ENCODE measurements at regions not wholly inside any gene's neighbourhood (a gene's known extent, or its start where the extent isn't known, plus 50 kb on each side); places are given as distances from the start of the nearest gene placed in this dataset.

GRCh38 chr16:66023481-66023880 lies 343.0 kb upstream of the CDH5 start:
- TF ChIP-seq POLR2A (IDR thresholded peaks at IDR 0.05) (no peak), CTCF (IDR thresholded peaks at IDR 0.05) (no peak)
